ENCODE measurements at regions not wholly inside any gene's neighbourhood (a gene's known extent, or its start where the extent isn't known, plus 50 kb on each side); places are given as distances from the start of the nearest gene placed in this dataset.

GRCh38 chr13:103926118-103926517 is 859.9 kb upstream of the SLC10A2 start:
- no peak for DNase-seq (ENCODE audit: low spot score)
- ATAC-seq (ENCODE audit: low FRiP score) = no peak

GRCh38 chr13:103908911-103909310 is 842.7 kb upstream of the SLC10A2 start:
- no peak for DNase-seq (ENCODE audit: low spot score)
- no peak for TF ChIP-seq CTCF (IDR thresholded peaks at IDR 0.05)
- ATAC-seq (ENCODE audit: low FRiP score) = no peak

More at GRCh38 chr13:103926118-103926517, 859.9 kb upstream of the SLC10A2 start:
- TF ChIP-seq CTCF (IDR thresholded peaks at IDR 0.05) = no peak

DNA sequence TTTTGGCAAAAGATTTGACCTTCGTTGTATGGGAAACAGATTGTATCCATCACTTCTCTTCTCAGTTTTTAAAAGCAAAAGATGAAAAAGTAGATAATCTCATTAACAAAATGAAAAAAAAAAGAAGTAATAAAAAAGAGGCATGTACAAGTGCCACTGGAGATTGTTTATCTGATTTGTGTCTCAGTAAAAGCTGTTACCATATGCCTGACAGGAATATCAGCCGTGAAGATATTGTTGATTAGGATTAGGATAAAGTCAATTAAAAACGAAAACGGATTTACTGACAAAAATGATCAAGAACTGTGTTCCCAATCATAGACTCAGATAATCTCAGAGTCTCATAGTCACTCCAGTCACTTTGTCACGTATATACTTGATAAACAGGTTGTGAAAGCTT is 842.1 kb upstream of the SLC10A2 start:
- DNase-seq (ENCODE audit: low spot score) (no peak), ATAC-seq (ENCODE audit: low FRiP score) (no peak)
- TF ChIP-seq CTCF (IDR thresholded peaks at IDR 0.05) = no peak

GRCh38 chr13:103903790-103904189 is 837.6 kb upstream of the SLC10A2 start:
- ATAC-seq (ENCODE audit: low FRiP score) (no peak), DNase-seq (ENCODE audit: low spot score) (no peak)
- no peak for TF ChIP-seq CTCF (IDR thresholded peaks at IDR 0.05)

DNA sequence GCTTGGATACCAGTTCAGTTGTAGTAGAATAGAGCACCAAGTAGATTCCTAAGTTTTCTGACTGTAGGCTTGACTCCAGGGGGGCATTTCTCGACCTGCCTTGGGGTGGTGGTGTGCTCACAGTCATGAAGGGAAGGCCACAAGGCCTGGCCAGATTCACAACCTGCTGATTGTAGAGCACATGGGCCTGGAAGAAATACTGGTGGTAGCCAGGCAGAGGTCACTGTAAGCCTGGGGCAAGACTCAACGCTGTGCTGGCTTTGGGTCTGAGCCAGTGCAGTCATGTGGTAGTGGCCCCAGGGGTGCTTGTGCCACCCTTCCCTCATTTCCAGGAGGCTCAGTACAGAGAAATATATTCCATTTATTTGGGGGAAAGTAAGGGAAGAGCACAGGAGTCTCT is 832.3 kb upstream of the SLC10A2 start:
- no peak for TF ChIP-seq CTCF (IDR thresholded peaks at IDR 0.05)
- DNase-seq (ENCODE audit: low spot score) = no peak
- ATAC-seq (ENCODE audit: low FRiP score) = no peak

GRCh38 chr13:103895835-103896531 is 829.8 kb upstream of the SLC10A2 start:
- no peak for DNase-seq (ENCODE audit: low spot score)
- ATAC-seq (ENCODE audit: low FRiP score) = no peak
- TF ChIP-seq CTCF (IDR thresholded peaks at IDR 0.05) = no peak

DNA sequence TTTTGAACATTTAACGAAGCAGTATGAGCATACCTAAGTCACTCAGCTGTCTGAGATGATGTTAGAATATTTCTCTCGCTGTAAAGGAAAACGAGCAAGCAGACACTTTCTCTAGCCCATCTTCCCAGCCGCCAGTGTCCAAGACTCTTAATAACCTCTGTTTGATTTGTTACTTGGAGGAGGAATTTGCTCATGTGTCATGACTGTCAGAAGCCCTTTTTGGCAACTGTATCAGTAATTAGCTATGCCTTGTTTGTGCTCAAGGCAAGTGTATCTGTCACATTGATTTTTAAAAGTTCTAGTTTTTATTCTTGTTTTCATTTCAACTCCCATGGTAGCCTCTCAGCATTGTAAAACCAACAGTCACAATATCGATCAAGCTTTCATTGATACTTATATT is 828.4 kb upstream of the SLC10A2 start:
- no peak for ATAC-seq (ENCODE audit: low FRiP score)

More for the DNA sequence above, 828.4 kb upstream of the SLC10A2 start:
- no peak for TF ChIP-seq CTCF (IDR thresholded peaks at IDR 0.05)
- no peak for DNase-seq (ENCODE audit: low spot score)

Data from omental fat pad (tissue), 3 donors.